BJ (cell line): ENCODE measurements at regions not wholly inside any gene's neighbourhood (a gene's known extent, or its start where the extent isn't known, plus 50 kb on each side); places are given as distances from the start of the nearest gene placed in this dataset.

Experiments used
- CTCF ChIA-PET: fragments of 350-600 bp; formaldehyde crosslinking; extraction: SDS; loops from one replicate; lab custom pipeline; 2021; ENCODE audit warnings: antibody characterized with exemption, inconsistent platforms; lab: Yijun Ruan, JAX
- POLR2A ChIA-PET: fragments of 300-600 bp; sonication (Branson Sonifier 250); formaldehyde crosslinking; extraction: SDS; loops from one replicate; lab custom pipeline; 2021; ENCODE audit warnings: antibody characterized with exemption; lab: Charles Lee
- DNase-seq: peaks from one replicate; pipeline ENCODE4 v3.0.0-alpha.2; 2011; ENCODE audit warnings: low read depth
- H3K27me3 ChIP-seq: 2 replicates; pipeline ENCODE4 v1.6.0; 2011; ENCODE audit warnings: low read length; ENCODE audit not compliant: control insufficient read depth, insufficient read depth
- H3K36me3 ChIP-seq: 2 replicates; pipeline ENCODE4 v1.5.1; 2011; ENCODE audit warnings: low read length; ENCODE audit not compliant: control insufficient read depth, insufficient read depth
- H3K4me3 ChIP-seq: 2 replicates; pipeline ENCODE4 v1.5.1; 2011; ENCODE audit warnings: low read depth, mild to moderate bottlenecking, control low read depth, low read length
- CTCF ChIP-seq: IDR thresholded peaks from 2 replicates; pipeline ENCODE4 v1.5.1; 2011; ENCODE audit warnings: low read depth, mild to moderate bottlenecking, control low read depth, inconsistent platforms, low read length, moderate library complexity; ENCODE audit not compliant: insufficient read depth

GRCh38 chr7:23956772-23957576 is 247.0 kb downstream of the STK31 start:
- DNase-seq = no peak
- CTCF ChIA-PET = no interaction called here
- no peak for TF ChIP-seq CTCF
- H3K4me3 ChIP-seq = no peak overlapping the region
- no peaks in the 10 kb centered on the region for H3K36me3 ChIP-seq
- POLR2A ChIA-PET = no interaction called here
- H3K27me3 ChIP-seq = no peaks in the 10 kb centered on the region

GRCh38 chr7:23959821-23960220 is 249.8 kb downstream of the STK31 start:
- no peaks in the 10 kb centered on the region for H3K36me3 ChIP-seq
- H3K4me3 ChIP-seq = no peak overlapping the region
- TF ChIP-seq CTCF = no peak
- POLR2A ChIA-PET = no interaction called here
- DNase-seq = no peak
- CTCF ChIA-PET = interaction anchor here (0.8 kb wide), 1 partner anchor 10 kb away, joined by 4 read pairs; no protein-coding TSS in a partner anchor
- H3K27me3 ChIP-seq = no peaks in the 10 kb centered on the region

- no peaks in the 10 kb centered on the region for H3K27me3 ChIP-seq
- no peak for TF ChIP-seq CTCF
- no peak for DNase-seq
- POLR2A ChIA-PET = no interaction called here
- H3K4me3 ChIP-seq = no peak overlapping the region
- CTCF ChIA-PET = interaction anchor here (0.8 kb wide), 1 partner anchor 9 kb away, joined by 4 read pairs; no protein-coding TSS in a partner anchor
- no peaks in the 10 kb centered on the region for H3K36me3 ChIP-seq
Observed at GRCh38 chr7:23960361-23960760, 250.3 kb downstream of the STK31 start.

GRCh38 chr7:23963461-23964165 is 253.6 kb downstream of the STK31 start:
- TF ChIP-seq CTCF = no peak
- ChIA-PET CTCF (no interaction called here), POLR2A (no interaction called here)
- H3K4me3 ChIP-seq = no peak overlapping the region
- no peaks in the 10 kb centered on the region for H3K36me3 ChIP-seq
- no peak for DNase-seq
- no peaks in the 10 kb centered on the region for H3K27me3 ChIP-seq

GRCh38 chr7:23964715-23965114 is 254.7 kb downstream of the STK31 start:
- CTCF ChIA-PET = no interaction called here
- no peaks in the 10 kb centered on the region for H3K27me3 ChIP-seq
- no peak overlapping the region for H3K4me3 ChIP-seq
- TF ChIP-seq CTCF = no peak
- no peaks in the 10 kb centered on the region for H3K36me3 ChIP-seq
- POLR2A ChIA-PET = no interaction called here
- no peak for DNase-seq
